Mesodermal cell (in vitro differentiated cells): ENCODE measurements at regions not wholly inside any gene's neighbourhood (a gene's known extent, or its start where the extent isn't known, plus 50 kb on each side); places are given as distances from the start of the nearest gene placed in this dataset.

Source experiments
- H3K27ac ChIP-seq: 2 replicates; pipeline ENCODE4 v1.7.0; 2013; ENCODE audit warnings: mild to moderate bottlenecking, low read depth, low read length, moderate library complexity; ENCODE audit not compliant: severe bottlenecking
- H3K36me3 ChIP-seq: 2 replicates; pipeline ENCODE4 v1.7.1; 2013; ENCODE audit warnings: mild to moderate bottlenecking, low read length, moderate library complexity; ENCODE audit not compliant: control insufficient read depth, insufficient read depth
- H3K4me1 ChIP-seq: one replicate; pipeline ENCODE4 v1.7.1; 2013; ENCODE audit warnings: mild to moderate bottlenecking, low read length; ENCODE audit not compliant: insufficient read depth, control insufficient read depth, poor library complexity, severe bottlenecking
- H3K4me3 ChIP-seq: 2 replicates; pipeline ENCODE4 v1.7.0; 2013; ENCODE audit warnings: low read length, control low read depth, mild to moderate bottlenecking; ENCODE audit not compliant: insufficient read depth, poor library complexity, severe bottlenecking; ENCODE audit errors: extremely low read depth
- H3K9me3 ChIP-seq: 2 replicates; pipeline ENCODE4 v1.7.1; 2013; ENCODE audit warnings: mild to moderate bottlenecking, low read length, moderate library complexity; ENCODE audit not compliant: control insufficient read depth
- WGBS, 2 experiments: methylation state at CpG; one replicate each; pipeline ENCODE4 v1.1.5; 2013; ENCODE audit warnings: missing lambda C conversion rate in 2 of 2; ENCODE audit not compliant: insufficient coverage in 2 of 2; 5-methylcytosine and 5-hydroxymethylcytosine counted together

GRCh38 chr2:19609266-19609665, 250.8 kb upstream of the OSR1 start:
- Histone ChIP-seq H3K36me3 (no peaks in the 10 kb centered on the region), H3K4me1 (peaks cover 12% of the 10 kb centered on the region), H3K9me3 (no peaks in the 10 kb centered on the region), H3K4me3 (no peak overlapping the region), H3K27ac (no peak overlapping the region)
- 82% methylated on average over 6 of the region's 6 CpGs for WGBS, 2 experiments

GRCh38 chr2:19607931-19608771, 249.7 kb upstream of the OSR1 start:
- Histone ChIP-seq H3K4me1 (peaks cover 12% of the 10 kb centered on the region), H3K9me3 (no peaks in the 10 kb centered on the region), H3K27ac (peak overlapping the region; percentile 78), H3K4me3 (no peak overlapping the region), H3K36me3 (no peaks in the 10 kb centered on the region)
- WGBS, 2 experiments, result 77 to 86% methylated on average over 3 to 4 of the region's 4 CpGs

GRCh38 chr2:19607400-19607799, 249.0 kb upstream of the OSR1 start:
- no peaks in the 10 kb centered on the region for H3K36me3 ChIP-seq
- H3K27ac ChIP-seq, result peak overlapping the region; percentile 78
- 78% methylated on average over 3 of the region's 5 CpGs; no CpG with 5 or more reads in 1 of the 2 experiments for WGBS, 2 experiments

GRCh38 chr2:19600982-19601381, 242.6 kb upstream of the OSR1 start:
- Histone ChIP-seq H3K4me1 (no peaks in the 10 kb centered on the region), H3K4me3 (no peak overlapping the region), H3K27ac (no peak overlapping the region), H3K36me3 (no peaks in the 10 kb centered on the region), H3K9me3 (no peaks in the 10 kb centered on the region)
- 91 to 100% methylated on average over 1 to 2 of the region's 2 CpGs for WGBS, 2 experiments

More at GRCh38 chr2:19607400-19607799, 249.0 kb upstream of the OSR1 start:
- Histone ChIP-seq H3K9me3 (no peaks in the 10 kb centered on the region), H3K4me3 (no peak overlapping the region), H3K4me1 (peaks cover 12% of the 10 kb centered on the region)

GRCh38 chr2:19600506-19600905, 242.1 kb upstream of the OSR1 start:
- Histone ChIP-seq H3K27ac (no peak overlapping the region), H3K4me3 (no peak overlapping the region), H3K9me3 (no peaks in the 10 kb centered on the region), H3K36me3 (no peaks in the 10 kb centered on the region), H3K4me1 (no peaks in the 10 kb centered on the region)

GRCh38 chr2:19598971-19599370, 240.5 kb upstream of the OSR1 start:
- H3K9me3 ChIP-seq, result no peaks in the 10 kb centered on the region
- no peaks in the 10 kb centered on the region for H3K4me1 ChIP-seq
- H3K27ac ChIP-seq, result no peak overlapping the region
- no peak overlapping the region for H3K4me3 ChIP-seq
- 90 to 100% methylated on average over 1 to 3 of the region's 3 CpGs for WGBS, 2 experiments
- no peaks in the 10 kb centered on the region for H3K36me3 ChIP-seq

- Histone ChIP-seq H3K4me1 (no peaks in the 10 kb centered on the region), H3K27ac (no peak overlapping the region), H3K9me3 (no peaks in the 10 kb centered on the region), H3K36me3 (no peaks in the 10 kb centered on the region), H3K4me3 (no peak overlapping the region)
These were observed 233.8 kb upstream of the OSR1 start for GRCh38 chr2:19592197-19592596.

GRCh38 chr2:19589791-19590190, 231.4 kb upstream of the OSR1 start:
- H3K4me1 ChIP-seq, result no peaks in the 10 kb centered on the region
- no peaks in the 10 kb centered on the region for H3K36me3 ChIP-seq
- 83% methylated on average over 2 of the region's 4 CpGs; no CpG with 5 or more reads in 1 of the 2 experiments for WGBS, 2 experiments
- H3K9me3 ChIP-seq, result no peaks in the 10 kb centered on the region
- no peak overlapping the region for H3K27ac ChIP-seq
- no peak overlapping the region for H3K4me3 ChIP-seq

- Histone ChIP-seq H3K4me3 (no peak overlapping the region), H3K36me3 (no peaks in the 10 kb centered on the region), H3K27ac (peak overlapping the region; percentile 39), H3K9me3 (no peaks in the 10 kb centered on the region), H3K4me1 (peaks cover 3% of the 10 kb centered on the region)
- WGBS, 2 experiments, result 84 to 100% methylated on average over 2 to 3 of the region's 4 CpGs
These were observed 222.4 kb upstream of the OSR1 start for GRCh38 chr2:19580830-19581229.

- no peak overlapping the region for H3K4me3 ChIP-seq
- peaks cover 3% of the 10 kb centered on the region for H3K4me1 ChIP-seq
- no peaks in the 10 kb centered on the region for H3K36me3 ChIP-seq
- peak overlapping the region; percentile 39 for H3K27ac ChIP-seq
- 82 to 83% methylated on average over 1 of the region's 1 CpG for WGBS, 2 experiments
- no peaks in the 10 kb centered on the region for H3K9me3 ChIP-seq
These were observed 221.8 kb upstream of the OSR1 start for GRCh38 chr2:19580264-19580663.

- Histone ChIP-seq H3K9me3 (no peaks in the 10 kb centered on the region), H3K4me3 (no peak overlapping the region), H3K4me1 (peaks cover 3% of the 10 kb centered on the region), H3K36me3 (no peaks in the 10 kb centered on the region), H3K27ac (no peak overlapping the region)
- WGBS, 2 experiments, result 81 to 86% methylated on average over 2 of the region's 3 CpGs
These were observed 221.0 kb upstream of the OSR1 start for GRCh38 chr2:19579461-19579860.
